PFSK-1 (cell line): ENCODE measurements at regions not wholly inside any gene's neighbourhood (a gene's known extent, or its start where the extent isn't known, plus 50 kb on each side); places are given as distances from the start of the nearest gene placed in this dataset.

ENCODE experiments used
- FOXP2 ChIP-seq: optimal IDR thresholded peaks from 2 replicates; pipeline ENCODE3; 2011; ENCODE audit warnings: borderline replicate concordance, control low read depth, inconsistent platforms; ENCODE audit not compliant: insufficient read depth; ENCODE audit errors: extremely low read length, extremely low read depth
- POLR2AphosphoS5 ChIP-seq: IDR thresholded peaks from 2 replicates; pipeline ENCODE4 v1.6.1; 2012; ENCODE audit warnings: low read depth, mild to moderate bottlenecking, control low read depth, low read length, moderate library complexity
- SIN3A ChIP-seq: IDR thresholded peaks from 2 replicates; pipeline ENCODE4 v1.6.1; 2012; ENCODE audit warnings: mild to moderate bottlenecking, low read length, moderate library complexity, borderline replicate concordance; ENCODE audit not compliant: insufficient read depth
- TAF1 ChIP-seq: IDR thresholded peaks from 2 replicates; pipeline ENCODE4 v1.6.1; 2012; ENCODE audit warnings: low read length, control low read depth, borderline replicate concordance; ENCODE audit not compliant: insufficient read depth
- TF ChIP-seq, protein P1 (sequence below), 2 experiments: IDR thresholded peaks; 2 replicates each; pipeline versions ENCODE4 v1.6.1 to v1.8.0; 2011 to 2012; ENCODE audit warnings: low read depth in 2 of 2, low read length in 2 of 2, control low read depth in 1 of 2, inconsistent platforms in 1 of 2, mild to moderate bottlenecking in 1 of 2, moderate library complexity in 1 of 2; ENCODE audit not compliant: insufficient read depth in 1 of 2

DNA sequence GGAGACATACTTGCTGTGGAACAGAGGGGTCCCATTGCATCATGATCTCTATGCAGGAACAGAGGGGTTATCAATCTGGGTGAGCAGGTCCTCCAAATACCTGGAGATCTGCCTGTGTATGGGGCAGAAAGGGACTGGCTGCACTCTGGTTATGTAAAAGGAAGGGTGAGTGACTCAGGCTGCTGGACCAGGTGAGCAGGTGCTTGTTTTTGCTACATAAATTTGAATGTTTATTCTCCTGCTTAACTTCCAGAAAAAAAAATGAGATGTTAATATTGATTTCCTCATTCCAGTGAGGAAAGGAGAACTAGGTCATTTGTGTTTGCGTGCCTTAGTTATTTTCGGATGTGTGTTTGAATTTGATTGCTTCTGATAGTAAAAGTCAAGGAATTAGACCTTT is 225.8 kb upstream of the TRAM1L1 start:
- TF ChIP-seq SIN3A (no peak), FOXP2 (no peak), POLR2AphosphoS5 (no peak), TAF1 (no peak)
- TF ChIP-seq, protein P1, sequence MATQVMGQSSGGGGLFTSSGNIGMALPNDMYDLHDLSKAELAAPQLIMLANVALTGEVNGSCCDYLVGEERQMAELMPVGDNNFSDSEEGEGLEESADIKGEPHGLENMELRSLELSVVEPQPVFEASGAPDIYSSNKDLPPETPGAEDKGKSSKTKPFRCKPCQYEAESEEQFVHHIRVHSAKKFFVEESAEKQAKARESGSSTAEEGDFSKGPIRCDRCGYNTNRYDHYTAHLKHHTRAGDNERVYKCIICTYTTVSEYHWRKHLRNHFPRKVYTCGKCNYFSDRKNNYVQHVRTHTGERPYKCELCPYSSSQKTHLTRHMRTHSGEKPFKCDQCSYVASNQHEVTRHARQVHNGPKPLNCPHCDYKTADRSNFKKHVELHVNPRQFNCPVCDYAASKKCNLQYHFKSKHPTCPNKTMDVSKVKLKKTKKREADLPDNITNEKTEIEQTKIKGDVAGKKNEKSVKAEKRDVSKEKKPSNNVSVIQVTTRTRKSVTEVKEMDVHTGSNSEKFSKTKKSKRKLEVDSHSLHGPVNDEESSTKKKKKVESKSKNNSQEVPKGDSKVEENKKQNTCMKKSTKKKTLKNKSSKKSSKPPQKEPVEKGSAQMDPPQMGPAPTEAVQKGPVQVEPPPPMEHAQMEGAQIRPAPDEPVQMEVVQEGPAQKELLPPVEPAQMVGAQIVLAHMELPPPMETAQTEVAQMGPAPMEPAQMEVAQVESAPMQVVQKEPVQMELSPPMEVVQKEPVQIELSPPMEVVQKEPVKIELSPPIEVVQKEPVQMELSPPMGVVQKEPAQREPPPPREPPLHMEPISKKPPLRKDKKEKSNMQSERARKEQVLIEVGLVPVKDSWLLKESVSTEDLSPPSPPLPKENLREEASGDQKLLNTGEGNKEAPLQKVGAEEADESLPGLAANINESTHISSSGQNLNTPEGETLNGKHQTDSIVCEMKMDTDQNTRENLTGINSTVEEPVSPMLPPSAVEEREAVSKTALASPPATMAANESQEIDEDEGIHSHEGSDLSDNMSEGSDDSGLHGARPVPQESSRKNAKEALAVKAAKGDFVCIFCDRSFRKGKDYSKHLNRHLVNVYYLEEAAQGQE (IDR thresholded peaks at IDR 0.05; ENCODE audit: insufficient read depth in 1 of 2, low read depth in 2 of 2, low read length in 2 of 2): no peak

DNA sequence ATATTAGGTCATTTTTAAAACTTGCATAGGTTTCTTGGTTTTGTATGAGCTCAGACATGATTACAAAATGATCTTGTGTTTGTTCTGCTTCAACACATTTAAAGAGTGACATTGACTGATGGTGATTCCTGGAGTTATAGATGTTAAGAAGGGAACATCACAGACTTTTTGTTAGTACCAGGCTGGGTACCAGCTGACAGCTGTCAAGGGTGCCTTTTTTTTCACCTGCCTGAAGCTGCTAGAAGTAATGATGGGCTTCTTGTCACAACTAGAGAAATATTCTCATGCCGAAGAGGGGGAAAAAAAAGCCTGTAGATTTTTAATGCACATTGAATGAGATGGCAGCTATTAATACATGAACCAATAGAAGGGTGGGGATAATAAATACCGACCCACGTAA is 226.6 kb upstream of the TRAM1L1 start:
- TF ChIP-seq SIN3A (no peak), FOXP2 (no peak)

DNA sequence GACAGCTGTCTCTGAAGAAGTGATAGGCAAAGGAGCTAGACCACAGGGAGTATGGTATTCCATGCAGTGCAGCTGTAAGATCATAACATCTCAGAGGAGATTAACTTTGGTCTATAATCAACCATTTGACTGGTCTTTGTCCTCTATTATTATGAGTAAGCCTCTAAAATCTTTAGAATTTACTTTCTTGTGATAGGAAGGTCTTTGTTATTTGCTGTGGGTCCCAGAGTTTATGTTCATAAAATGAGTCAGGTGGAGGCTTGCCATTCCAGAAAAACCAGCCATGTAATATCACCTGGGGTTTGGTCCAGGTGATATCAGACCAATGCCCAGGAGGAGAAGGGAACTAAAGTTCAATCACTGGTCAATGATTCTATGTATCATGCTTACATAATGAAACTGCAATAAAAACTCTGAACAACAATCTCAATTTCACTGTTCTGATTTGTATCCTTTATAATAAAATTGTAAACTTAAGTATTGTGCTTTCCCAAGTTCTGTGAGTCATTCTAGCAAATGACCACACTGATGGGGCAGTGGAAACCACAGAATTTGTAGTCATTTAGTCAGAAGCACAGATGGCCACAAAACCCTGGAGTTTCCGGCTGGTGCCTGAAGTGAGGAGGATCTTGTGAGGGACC is 239.6 kb upstream of the TRAM1L1 start:
- TF ChIP-seq SIN3A: no peak
- TF ChIP-seq, protein P1 (IDR thresholded peaks at IDR 0.05; ENCODE audit: insufficient read depth in 1 of 2, low read depth in 2 of 2, low read length in 2 of 2): no peak
- TF ChIP-seq FOXP2: no peak
- TF ChIP-seq TAF1: no peak
- TF ChIP-seq POLR2AphosphoS5: no peak

DNA sequence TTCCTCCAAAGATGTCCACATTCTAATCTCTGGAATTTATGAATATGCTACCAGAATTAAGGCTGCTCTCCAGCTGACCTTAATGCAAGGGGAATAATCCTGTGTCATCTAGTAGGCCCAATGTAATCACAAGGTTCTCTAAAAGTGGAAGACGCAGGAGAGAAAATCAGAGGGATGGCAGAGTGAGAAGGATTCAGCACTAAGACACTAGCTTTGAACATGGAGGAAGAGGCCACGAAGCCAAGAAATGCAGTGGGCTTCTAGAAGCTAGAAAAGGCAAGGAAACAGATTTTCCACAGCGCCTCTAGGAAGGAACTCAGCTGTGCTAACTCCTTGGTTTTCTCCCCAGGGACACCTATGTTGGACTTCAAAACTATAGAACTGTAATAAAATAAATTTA is 240.7 kb upstream of the TRAM1L1 start:
- TF ChIP-seq FOXP2: no peak
- no peak for TF ChIP-seq TAF1
- no peak for TF ChIP-seq SIN3A
- TF ChIP-seq, protein P1 (IDR thresholded peaks at IDR 0.05; ENCODE audit: insufficient read depth in 1 of 2, low read depth in 2 of 2, low read length in 2 of 2): no peak
- no peak for TF ChIP-seq POLR2AphosphoS5

DNA sequence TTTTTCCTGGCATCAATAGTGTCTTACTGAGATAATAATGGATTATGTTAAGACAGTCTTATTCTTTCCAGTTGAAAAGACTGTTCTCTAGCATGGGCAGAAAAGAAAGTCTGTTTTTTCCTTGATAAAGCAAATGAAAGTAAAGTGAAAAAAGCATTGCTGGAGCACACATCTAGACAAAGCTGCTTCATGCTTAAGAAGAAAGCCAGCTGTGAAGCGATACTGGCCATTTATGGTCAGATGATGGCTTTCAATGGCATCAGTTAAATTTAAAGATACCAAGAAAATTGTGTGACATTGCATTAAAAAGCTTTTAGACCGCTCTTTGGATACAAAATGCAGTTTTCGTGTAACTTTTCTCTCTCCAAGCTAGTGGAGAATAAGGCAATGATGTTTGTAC is 242.1 kb upstream of the TRAM1L1 start:
- no peak for TF ChIP-seq FOXP2
- TF ChIP-seq SIN3A: no peak
- no peak for TF ChIP-seq TAF1
- TF ChIP-seq, protein P1 (IDR thresholded peaks at IDR 0.05; ENCODE audit: insufficient read depth in 1 of 2, low read depth in 2 of 2, low read length in 2 of 2): no peak
- no peak for TF ChIP-seq POLR2AphosphoS5
